ENCODE measurements at regions not wholly inside any gene's neighbourhood (a gene's known extent, or its start where the extent isn't known, plus 50 kb on each side); places are given as distances from the start of the nearest gene placed in this dataset.
A peak's percentile ranks its signal among the peaks of the same experiment; 100 is the strongest.

- intact Hi-C loops (cut with micrococcal nuclease; ENCODE audit: unreplicated experiment) = no loop called here
- peaks cover 27% of the 10 kb centered on the region for H3K4me1 Mint-ChIP-seq (ENCODE audit: low read depth, unreplicated experiment)
- BruUV-seq (replicated peaks) = no TSS peak
- TF ChIP-seq, protein P1, sequence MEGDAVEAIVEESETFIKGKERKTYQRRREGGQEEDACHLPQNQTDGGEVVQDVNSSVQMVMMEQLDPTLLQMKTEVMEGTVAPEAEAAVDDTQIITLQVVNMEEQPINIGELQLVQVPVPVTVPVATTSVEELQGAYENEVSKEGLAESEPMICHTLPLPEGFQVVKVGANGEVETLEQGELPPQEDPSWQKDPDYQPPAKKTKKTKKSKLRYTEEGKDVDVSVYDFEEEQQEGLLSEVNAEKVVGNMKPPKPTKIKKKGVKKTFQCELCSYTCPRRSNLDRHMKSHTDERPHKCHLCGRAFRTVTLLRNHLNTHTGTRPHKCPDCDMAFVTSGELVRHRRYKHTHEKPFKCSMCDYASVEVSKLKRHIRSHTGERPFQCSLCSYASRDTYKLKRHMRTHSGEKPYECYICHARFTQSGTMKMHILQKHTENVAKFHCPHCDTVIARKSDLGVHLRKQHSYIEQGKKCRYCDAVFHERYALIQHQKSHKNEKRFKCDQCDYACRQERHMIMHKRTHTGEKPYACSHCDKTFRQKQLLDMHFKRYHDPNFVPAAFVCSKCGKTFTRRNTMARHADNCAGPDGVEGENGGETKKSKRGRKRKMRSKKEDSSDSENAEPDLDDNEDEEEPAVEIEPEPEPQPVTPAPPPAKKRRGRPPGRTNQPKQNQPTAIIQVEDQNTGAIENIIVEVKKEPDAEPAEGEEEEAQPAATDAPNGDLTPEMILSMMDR (IDR thresholded peaks at IDR 0.05; ENCODE audit: unreplicated experiment) = no peak
- no peaks in the 10 kb centered on the region for H3K27me3 Mint-ChIP-seq (ENCODE audit: unreplicated experiment)
- DNase-seq = no peak
- H3K4me3 Mint-ChIP-seq (ENCODE audit: low read depth, unreplicated experiment) = no peak overlapping the region
- H3K27ac Mint-ChIP-seq (ENCODE audit: unreplicated experiment) = no peak overlapping the region
- no peaks in the 10 kb centered on the region for H3K9me3 Mint-ChIP-seq (ENCODE audit: low read depth, unreplicated experiment)
- CTCF ChIA-PET = interaction anchor here (0.6 kb wide), 1 partner anchor 61 kb away, joined by 4 read pairs; no protein-coding TSS in a partner anchor
- H3K36me3 Mint-ChIP-seq (ENCODE audit: insufficient read depth, unreplicated experiment) = peaks cover 9% of the 10 kb centered on the region
These were observed 137.1 kb upstream of the MAGI3 start for GRCh38 chr1:113253187-113253586.

GRCh38 chr1:113253590-113253989 is 136.7 kb upstream of the MAGI3 start:
- TF ChIP-seq, protein P1 (IDR thresholded peaks at IDR 0.05; ENCODE audit: unreplicated experiment) = no peak
- no peaks in the 10 kb centered on the region for H3K9me3 Mint-ChIP-seq (ENCODE audit: low read depth, unreplicated experiment)
- H3K36me3 Mint-ChIP-seq (ENCODE audit: insufficient read depth, unreplicated experiment) = peaks cover 9% of the 10 kb centered on the region
- no peak overlapping the region for H3K4me3 Mint-ChIP-seq (ENCODE audit: low read depth, unreplicated experiment)
- H3K4me1 Mint-ChIP-seq (ENCODE audit: low read depth, unreplicated experiment) = peaks cover 27% of the 10 kb centered on the region
- no peaks in the 10 kb centered on the region for H3K27me3 Mint-ChIP-seq (ENCODE audit: unreplicated experiment)
- H3K27ac Mint-ChIP-seq (ENCODE audit: unreplicated experiment) = no peak overlapping the region
- CTCF ChIA-PET = no interaction called here
- BruUV-seq (replicated peaks) = no TSS peak
- no peak for DNase-seq
- intact Hi-C loops (cut with micrococcal nuclease; ENCODE audit: unreplicated experiment) = no loop called here

GRCh38 chr1:113255038-113255719 is 135.1 kb upstream of the MAGI3 start:
- CTCF ChIA-PET = no interaction called here
- intact Hi-C loops (cut with micrococcal nuclease; ENCODE audit: unreplicated experiment) = loop anchor here (5.0 kb wide), 2 partner anchors 52 to 197 kb away; no protein-coding TSS in a partner anchor
- TF ChIP-seq, protein P1 (IDR thresholded peaks at IDR 0.05; ENCODE audit: unreplicated experiment) = no peak
- no TSS peak for BruUV-seq (replicated peaks)
- no peak for DNase-seq
- no peaks in the 10 kb centered on the region for H3K9me3 Mint-ChIP-seq (ENCODE audit: low read depth, unreplicated experiment)
- peaks cover 27% of the 10 kb centered on the region for H3K4me1 Mint-ChIP-seq (ENCODE audit: low read depth, unreplicated experiment)
- no peaks in the 10 kb centered on the region for H3K27me3 Mint-ChIP-seq (ENCODE audit: unreplicated experiment)
- H3K36me3 Mint-ChIP-seq (ENCODE audit: insufficient read depth, unreplicated experiment) = peaks cover 9% of the 10 kb centered on the region
- peak overlapping the region; percentile 63 for H3K4me3 Mint-ChIP-seq (ENCODE audit: low read depth, unreplicated experiment)
- peak overlapping the region; percentile 72 for H3K27ac Mint-ChIP-seq (ENCODE audit: unreplicated experiment)

DNA sequence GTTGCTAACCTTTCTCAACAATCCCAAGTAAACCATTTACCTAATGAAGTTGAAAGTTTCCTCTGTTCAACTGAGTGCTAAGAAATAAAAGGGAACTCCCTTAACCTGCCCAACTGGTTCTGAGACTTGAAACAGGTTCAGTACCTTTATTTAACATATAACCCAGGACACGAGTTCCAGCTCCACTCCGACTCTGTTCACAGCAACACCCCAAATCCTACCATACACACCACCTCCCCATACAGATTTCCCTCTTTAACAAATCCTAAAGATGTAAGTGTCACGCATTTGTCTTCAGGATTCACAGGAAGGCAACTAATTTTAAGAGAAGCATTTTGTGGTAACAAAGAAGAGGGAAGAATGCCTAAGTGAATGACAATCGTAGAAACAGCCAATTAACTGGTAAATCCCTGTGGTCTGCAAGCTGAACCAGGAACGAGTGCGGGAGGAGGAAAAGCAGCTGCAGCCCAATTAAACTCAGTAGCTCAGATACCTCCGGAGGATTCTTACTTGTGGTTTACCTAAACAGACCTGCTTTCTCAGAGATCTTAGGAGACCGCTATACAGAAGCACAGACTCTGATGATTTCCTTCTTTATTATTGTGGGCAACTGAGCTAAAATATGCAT is 134.5 kb upstream of the MAGI3 start:
- peak overlapping the region; percentile 72 for H3K27ac Mint-ChIP-seq (ENCODE audit: unreplicated experiment)
- TF ChIP-seq, protein P1 (IDR thresholded peaks at IDR 0.05; ENCODE audit: unreplicated experiment) = no peak
- H3K4me3 Mint-ChIP-seq (ENCODE audit: low read depth, unreplicated experiment) = peak overlapping the region; percentile 63
- DNase-seq = peak; percentile 55
- intact Hi-C loops (cut with micrococcal nuclease; ENCODE audit: unreplicated experiment) = loop anchor here (5.0 kb wide), 2 partner anchors 51 to 196 kb away; no protein-coding TSS in a partner anchor
- H3K27me3 Mint-ChIP-seq (ENCODE audit: unreplicated experiment) = no peaks in the 10 kb centered on the region
- H3K4me1 Mint-ChIP-seq (ENCODE audit: low read depth, unreplicated experiment) = peaks cover 27% of the 10 kb centered on the region
- peaks cover 9% of the 10 kb centered on the region for H3K36me3 Mint-ChIP-seq (ENCODE audit: insufficient read depth, unreplicated experiment)
- BruUV-seq (replicated peaks) = no TSS peak
- CTCF ChIA-PET = no interaction called here
- no peaks in the 10 kb centered on the region for H3K9me3 Mint-ChIP-seq (ENCODE audit: low read depth, unreplicated experiment)

Measured in Calu3 (cell line).